GM23338 (cell line): ENCODE measurements at regions not wholly inside any gene's neighbourhood (a gene's known extent, or its start where the extent isn't known, plus 50 kb on each side); places are given as distances from the start of the nearest gene placed in this dataset.

Experiments
- ATAC-seq: fragments of 200-7000 bp; cut with Tn5 transposase; 3 replicates; pipeline ENCODE4 v1.9.1; 2020
- DNase-seq: peaks from one replicate; pipeline ENCODE4 v3.0.0-alpha.2; 2015; ENCODE audit warnings: low spot score
- H2AFZ ChIP-seq: fragments of 200-600 bp; sonication (generic); 2 replicates; pipeline ENCODE4 v1.8.0; 2016; ENCODE audit warnings: antibody characterized with exemption, mild to moderate bottlenecking, moderate library complexity
- H3F3A ChIP-seq: fragments of 200-600 bp; sonication (generic); replicated peaks from 2 replicates; pipeline ENCODE4 v1.8.0; 2017; ENCODE audit warnings: antibody characterized with exemption, mixed run types, low read depth
- H3K27ac ChIP-seq: fragments of 200-600 bp; sonication (generic); 2 replicates; pipeline ENCODE4 v1.6.1; 2016; ENCODE audit warnings: low read depth
- H3K27me3 ChIP-seq: fragments of 200-600 bp; sonication (generic); 2 replicates; pipeline ENCODE4 v1.8.0; 2016; ENCODE audit warnings: mild to moderate bottlenecking, mixed run types, moderate library complexity; ENCODE audit not compliant: insufficient read depth
- H3K36me3 ChIP-seq: fragments of 200-600 bp; sonication (generic); 2 replicates; pipeline ENCODE4 v1.8.0; 2016; ENCODE audit warnings: mild to moderate bottlenecking; ENCODE audit not compliant: insufficient read depth
- H3K4me1 ChIP-seq: fragments of 200-600 bp; sonication (generic); 2 replicates; pipeline ENCODE4 v1.8.0; 2016; ENCODE audit warnings: mild to moderate bottlenecking, moderate library complexity; ENCODE audit not compliant: insufficient read depth
- H3K4me2 ChIP-seq: fragments of 200-600 bp; sonication (generic); 2 replicates; pipeline ENCODE4 v1.7.1; 2017; ENCODE audit warnings: mixed run types
- H3K4me3 ChIP-seq: fragments of 200-600 bp; sonication (generic); 2 replicates; pipeline ENCODE4 v1.6.1; 2016; ENCODE audit warnings: mixed run types
- H3K79me2 ChIP-seq: fragments of 200-600 bp; sonication (generic); replicated peaks from 2 replicates; pipeline ENCODE4 v1.8.0; 2017; ENCODE audit warnings: mild to moderate bottlenecking; ENCODE audit not compliant: insufficient read depth
- H3K9me2 ChIP-seq: fragments of 200-600 bp; sonication (generic); 2 replicates; pipeline ENCODE4 v1.8.0; 2017; ENCODE audit not compliant: insufficient read depth
- H4K20me1 ChIP-seq: fragments of 200-600 bp; sonication (generic); replicated peaks from 2 replicates; pipeline ENCODE4 v1.8.0; 2017; ENCODE audit warnings: mild to moderate bottlenecking; ENCODE audit not compliant: insufficient read depth
- H3K27ac Mint-ChIP-seq: 2 replicates; pipeline ENCODE4 v1.8.0; 2020; ENCODE audit warnings: inconsistent platforms, mild to moderate bottlenecking, moderate library complexity, mixed read lengths
- H3K27me3 Mint-ChIP-seq: 3 replicates; pipeline ENCODE4 v1.8.0; 2022; ENCODE audit warnings: low read depth, mild to moderate bottlenecking, moderate library complexity, mixed read lengths, inconsistent platforms; ENCODE audit not compliant: insufficient read depth, poor library complexity
- H3K36me3 Mint-ChIP-seq: 3 replicates; pipeline ENCODE4 v1.8.0; 2021; ENCODE audit warnings: low read depth, mild to moderate bottlenecking, inconsistent platforms, moderate library complexity, mixed read lengths
- H3K4me1 Mint-ChIP-seq: 3 replicates; pipeline ENCODE4 v1.8.0; 2020; ENCODE audit warnings: mild to moderate bottlenecking, inconsistent platforms, mixed read lengths
- H3K4me3 Mint-ChIP-seq: 3 replicates; pipeline ENCODE4 v1.8.0; 2021; ENCODE audit warnings: moderate library complexity, mild to moderate bottlenecking, inconsistent platforms, mixed read lengths
- H3K9me3 Mint-ChIP-seq: 3 replicates; pipeline ENCODE4 v1.8.0; 2020; ENCODE audit warnings: moderate library complexity, mild to moderate bottlenecking, inconsistent platforms, mixed read lengths
- CREB1 ChIP-seq: fragments of 250-450 bp; sonication (Bioruptor Pico); IDR thresholded peaks from 2 replicates; pipeline ENCODE4 v1.5.0; 2020; ENCODE audit warnings: low read depth, mild to moderate bottlenecking, moderate library complexity
- CTCF ChIP-seq, 2 experiments: fragments of 200-600 bp in 1 of 2; sonication (generic) in 1 of 2; conservative IDR thresholded peaks; 2 replicates each; pipeline versions ENCODE4 v1.5.1 to v1.6.1; 2016 to 2017; ENCODE audit warnings: antibody characterized with exemption in 2 of 2, low read depth in 2 of 2, mild to moderate bottlenecking in 2 of 2, moderate library complexity in 1 of 2
- ETS1 ChIP-seq: IDR thresholded peaks from 2 replicates; pipeline ENCODE4 v1.6.1; 2016; ENCODE audit warnings: antibody characterized with exemption
- EZH2 ChIP-seq: fragments of 200-600 bp; sonication (generic); IDR thresholded peaks from one replicate; pipeline ENCODE4 v1.8.0; 2017; ENCODE audit warnings: antibody characterized with exemption, mild to moderate bottlenecking, low read depth; ENCODE audit not compliant: unreplicated experiment
- EZH2phosphoT487 ChIP-seq: fragments of 200-600 bp; sonication (generic); IDR thresholded peaks from one replicate; pipeline ENCODE4 v1.8.1; 2018; ENCODE audit warnings: antibody characterized with exemption; ENCODE audit not compliant: unreplicated experiment
- JUNB ChIP-seq: IDR thresholded peaks from one replicate; pipeline ENCODE4 v1.6.1; 2016; ENCODE audit warnings: antibody characterized with exemption; ENCODE audit not compliant: unreplicated experiment
- NANOG ChIP-seq: IDR thresholded peaks from 2 replicates; pipeline ENCODE4 v1.6.1; 2016; ENCODE audit warnings: antibody characterized with exemption, borderline replicate concordance
- POLR2AphosphoS5 ChIP-seq: IDR thresholded peaks from 2 replicates; pipeline ENCODE4 v1.6.1; 2016; ENCODE audit warnings: antibody characterized with exemption, low read depth
- STAT1 ChIP-seq: IDR thresholded peaks from one replicate; pipeline ENCODE4 v1.6.1; 2016; ENCODE audit warnings: antibody characterized with exemption; ENCODE audit not compliant: unreplicated experiment
- ZNF114 ChIP-seq: fragments of 250-450 bp; sonication (Bioruptor Pico); IDR thresholded peaks from 2 replicates; pipeline ENCODE4 v1.5.0; 2020; ENCODE audit warnings: mild to moderate bottlenecking, moderate library complexity
- ZNF331 ChIP-seq: fragments of 250-450 bp; sonication (Bioruptor Pico); IDR thresholded peaks from 2 replicates; pipeline ENCODE4 v1.5.0; 2020; ENCODE audit warnings: low read depth, mild to moderate bottlenecking, moderate library complexity
- TF ChIP-seq, protein P1 (sequence below): fragments of 250-450 bp; sonication (Bioruptor Pico); IDR thresholded peaks from 2 replicates; pipeline ENCODE4 v1.5.0; 2020; ENCODE audit warnings: mild to moderate bottlenecking, moderate library complexity
- TF ChIP-seq, protein P2 (sequence below): IDR thresholded peaks from one replicate; pipeline ENCODE4 v1.6.1; 2018; ENCODE audit warnings: antibody characterized with exemption; ENCODE audit not compliant: unreplicated experiment

GRCh38 chr3:76669322-76669721, 370.6 kb upstream of the ROBO2 start:
- H3K4me3 Mint-ChIP-seq = no peak overlapping the region
- TF ChIP-seq CREB1 (no peak), ZNF331 (CRISPR knock-in tag) (no peak), EZH2 (no peak), STAT1 (no peak), ZNF114 (CRISPR knock-in tag) (no peak), CTCF (conservative IDR thresholded peaks at IDR 0.05; ENCODE audit: low read depth in 2 of 2) (no peak), ETS1 (no peak), JUNB (no peak), POLR2AphosphoS5 (no peak), NANOG (no peak), EZH2phosphoT487 (no peak)
- TF ChIP-seq, protein P1, sequence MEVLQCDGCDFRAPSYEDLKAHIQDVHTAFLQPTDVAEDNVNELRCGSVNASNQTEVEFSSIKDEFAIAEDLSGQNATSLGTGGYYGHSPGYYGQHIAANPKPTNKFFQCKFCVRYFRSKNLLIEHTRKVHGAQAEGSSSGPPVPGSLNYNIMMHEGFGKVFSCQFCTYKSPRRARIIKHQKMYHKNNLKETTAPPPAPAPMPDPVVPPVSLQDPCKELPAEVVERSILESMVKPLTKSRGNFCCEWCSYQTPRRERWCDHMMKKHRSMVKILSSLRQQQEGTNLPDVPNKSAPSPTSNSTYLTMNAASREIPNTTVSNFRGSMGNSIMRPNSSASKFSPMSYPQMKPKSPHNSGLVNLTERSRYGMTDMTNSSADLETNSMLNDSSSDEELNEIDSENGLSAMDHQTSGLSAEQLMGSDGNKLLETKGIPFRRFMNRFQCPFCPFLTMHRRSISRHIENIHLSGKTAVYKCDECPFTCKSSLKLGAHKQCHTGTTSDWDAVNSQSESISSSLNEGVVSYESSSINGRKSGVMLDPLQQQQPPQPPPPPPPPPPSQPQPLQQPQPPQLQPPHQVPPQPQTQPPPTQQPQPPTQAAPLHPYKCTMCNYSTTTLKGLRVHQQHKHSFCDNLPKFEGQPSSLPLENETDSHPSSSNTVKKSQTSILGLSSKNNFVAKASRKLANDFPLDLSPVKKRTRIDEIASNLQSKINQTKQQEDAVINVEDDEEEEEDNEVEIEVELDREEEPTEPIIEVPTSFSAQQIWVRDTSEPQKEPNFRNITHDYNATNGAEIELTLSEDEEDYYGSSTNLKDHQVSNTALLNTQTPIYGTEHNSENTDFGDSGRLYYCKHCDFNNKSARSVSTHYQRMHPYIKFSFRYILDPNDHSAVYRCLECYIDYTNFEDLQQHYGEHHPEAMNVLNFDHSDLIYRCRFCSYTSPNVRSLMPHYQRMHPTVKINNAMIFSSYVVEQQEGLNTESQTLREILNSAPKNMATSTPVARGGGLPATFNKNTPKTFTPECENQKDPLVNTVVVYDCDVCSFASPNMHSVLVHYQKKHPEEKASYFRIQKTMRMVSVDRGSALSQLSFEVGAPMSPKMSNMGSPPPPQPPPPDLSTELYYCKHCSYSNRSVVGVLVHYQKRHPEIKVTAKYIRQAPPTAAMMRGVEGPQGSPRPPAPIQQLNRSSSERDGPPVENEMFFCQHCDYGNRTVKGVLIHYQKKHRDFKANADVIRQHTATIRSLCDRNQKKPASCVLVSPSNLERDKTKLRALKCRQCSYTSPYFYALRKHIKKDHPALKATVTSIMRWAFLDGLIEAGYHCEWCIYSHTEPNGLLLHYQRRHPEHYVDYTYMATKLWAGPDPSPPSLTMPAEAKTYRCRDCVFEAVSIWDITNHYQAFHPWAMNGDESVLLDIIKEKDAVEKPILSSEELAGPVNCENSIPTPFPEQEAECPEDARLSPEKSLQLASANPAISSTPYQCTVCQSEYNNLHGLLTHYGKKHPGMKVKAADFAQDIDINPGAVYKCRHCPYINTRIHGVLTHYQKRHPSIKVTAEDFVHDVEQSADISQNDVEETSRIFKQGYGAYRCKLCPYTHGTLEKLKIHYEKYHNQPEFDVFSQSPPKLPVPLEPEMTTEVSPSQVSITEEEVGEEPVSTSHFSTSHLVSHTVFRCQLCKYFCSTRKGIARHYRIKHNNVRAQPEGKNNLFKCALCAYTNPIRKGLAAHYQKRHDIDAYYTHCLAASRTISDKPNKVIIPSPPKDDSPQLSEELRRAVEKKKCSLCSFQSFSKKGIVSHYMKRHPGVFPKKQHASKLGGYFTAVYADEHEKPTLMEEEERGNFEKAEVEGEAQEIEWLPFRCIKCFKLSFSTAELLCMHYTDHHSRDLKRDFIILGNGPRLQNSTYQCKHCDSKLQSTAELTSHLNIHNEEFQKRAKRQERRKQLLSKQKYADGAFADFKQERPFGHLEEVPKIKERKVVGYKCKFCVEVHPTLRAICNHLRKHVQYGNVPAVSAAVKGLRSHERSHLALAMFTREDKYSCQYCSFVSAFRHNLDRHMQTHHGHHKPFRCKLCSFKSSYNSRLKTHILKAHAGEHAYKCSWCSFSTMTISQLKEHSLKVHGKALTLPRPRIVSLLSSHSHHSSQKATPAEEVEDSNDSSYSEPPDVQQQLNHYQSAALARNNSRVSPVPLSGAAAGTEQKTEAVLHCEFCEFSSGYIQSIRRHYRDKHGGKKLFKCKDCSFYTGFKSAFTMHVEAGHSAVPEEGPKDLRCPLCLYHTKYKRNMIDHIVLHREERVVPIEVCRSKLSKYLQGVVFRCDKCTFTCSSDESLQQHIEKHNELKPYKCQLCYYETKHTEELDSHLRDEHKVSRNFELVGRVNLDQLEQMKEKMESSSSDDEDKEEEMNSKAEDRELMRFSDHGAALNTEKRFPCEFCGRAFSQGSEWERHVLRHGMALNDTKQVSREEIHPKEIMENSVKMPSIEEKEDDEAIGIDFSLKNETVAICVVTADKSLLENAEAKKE = no peak
- TF ChIP-seq, protein P2, sequence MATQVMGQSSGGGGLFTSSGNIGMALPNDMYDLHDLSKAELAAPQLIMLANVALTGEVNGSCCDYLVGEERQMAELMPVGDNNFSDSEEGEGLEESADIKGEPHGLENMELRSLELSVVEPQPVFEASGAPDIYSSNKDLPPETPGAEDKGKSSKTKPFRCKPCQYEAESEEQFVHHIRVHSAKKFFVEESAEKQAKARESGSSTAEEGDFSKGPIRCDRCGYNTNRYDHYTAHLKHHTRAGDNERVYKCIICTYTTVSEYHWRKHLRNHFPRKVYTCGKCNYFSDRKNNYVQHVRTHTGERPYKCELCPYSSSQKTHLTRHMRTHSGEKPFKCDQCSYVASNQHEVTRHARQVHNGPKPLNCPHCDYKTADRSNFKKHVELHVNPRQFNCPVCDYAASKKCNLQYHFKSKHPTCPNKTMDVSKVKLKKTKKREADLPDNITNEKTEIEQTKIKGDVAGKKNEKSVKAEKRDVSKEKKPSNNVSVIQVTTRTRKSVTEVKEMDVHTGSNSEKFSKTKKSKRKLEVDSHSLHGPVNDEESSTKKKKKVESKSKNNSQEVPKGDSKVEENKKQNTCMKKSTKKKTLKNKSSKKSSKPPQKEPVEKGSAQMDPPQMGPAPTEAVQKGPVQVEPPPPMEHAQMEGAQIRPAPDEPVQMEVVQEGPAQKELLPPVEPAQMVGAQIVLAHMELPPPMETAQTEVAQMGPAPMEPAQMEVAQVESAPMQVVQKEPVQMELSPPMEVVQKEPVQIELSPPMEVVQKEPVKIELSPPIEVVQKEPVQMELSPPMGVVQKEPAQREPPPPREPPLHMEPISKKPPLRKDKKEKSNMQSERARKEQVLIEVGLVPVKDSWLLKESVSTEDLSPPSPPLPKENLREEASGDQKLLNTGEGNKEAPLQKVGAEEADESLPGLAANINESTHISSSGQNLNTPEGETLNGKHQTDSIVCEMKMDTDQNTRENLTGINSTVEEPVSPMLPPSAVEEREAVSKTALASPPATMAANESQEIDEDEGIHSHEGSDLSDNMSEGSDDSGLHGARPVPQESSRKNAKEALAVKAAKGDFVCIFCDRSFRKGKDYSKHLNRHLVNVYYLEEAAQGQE = no peak
- H3K4me2 ChIP-seq = no peak overlapping the region
- no peak for ATAC-seq
- H3F3A ChIP-seq = no peaks in the 10 kb centered on the region
- H4K20me1 ChIP-seq = no peaks in the 10 kb centered on the region
- H3K4me1 ChIP-seq = 0 out of 2 replicates have a peak, but pooled peaks cover 4% of the 10 kb centered on the region
- DNase-seq = no peak
- no peaks in the 10 kb centered on the region for H3K36me3 Mint-ChIP-seq
- no peak overlapping the region for H3K4me3 ChIP-seq
- H3K27ac ChIP-seq = no peak overlapping the region
- H3K79me2 ChIP-seq = no peaks in the 10 kb centered on the region
- H3K36me3 ChIP-seq = no peaks in the 10 kb centered on the region
- H3K27me3 ChIP-seq = no peaks in the 10 kb centered on the region
- H3K27ac Mint-ChIP-seq = no peak overlapping the region
- H2AFZ ChIP-seq = no peak overlapping the region
- H3K27me3 Mint-ChIP-seq = no peaks in the 10 kb centered on the region
- no peaks in the 10 kb centered on the region; the same call in 2 of the 3 replicates for H3K9me3 Mint-ChIP-seq
- peaks cover 17% of the 10 kb centered on the region; the same call in 2 of the 3 replicates for H3K4me1 Mint-ChIP-seq
- no peaks in the 10 kb centered on the region for H3K9me2 ChIP-seq
